ENCODE measurements at regions not wholly inside any gene's neighbourhood (a gene's known extent, or its start where the extent isn't known, plus 50 kb on each side); places are given as distances from the start of the nearest gene placed in this dataset.

DNA sequence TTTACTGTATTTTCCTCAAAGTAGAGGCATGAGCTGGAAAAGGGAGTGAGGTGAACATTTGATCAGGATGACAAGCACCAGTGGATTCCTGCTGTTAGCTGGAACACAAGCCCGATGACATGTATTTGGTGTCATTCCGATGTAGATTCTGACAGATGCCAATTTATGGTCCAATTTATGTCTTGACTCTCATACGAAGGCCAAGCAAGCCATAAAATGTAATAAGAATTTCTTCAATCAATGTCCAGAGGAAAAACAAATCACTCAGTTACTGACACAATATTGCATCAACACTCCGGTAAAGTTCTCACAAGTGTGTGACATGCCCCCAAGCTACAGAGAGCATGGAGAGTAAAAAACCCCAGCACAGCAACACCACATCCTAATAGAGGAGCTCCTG, 138.3 kb upstream of the ZNF521 start:
- TF ChIP-seq EZH2 (IDR thresholded peaks at IDR 0.05; ENCODE audit: borderline replicate concordance), result no peak
- TF ChIP-seq, protein P1, sequence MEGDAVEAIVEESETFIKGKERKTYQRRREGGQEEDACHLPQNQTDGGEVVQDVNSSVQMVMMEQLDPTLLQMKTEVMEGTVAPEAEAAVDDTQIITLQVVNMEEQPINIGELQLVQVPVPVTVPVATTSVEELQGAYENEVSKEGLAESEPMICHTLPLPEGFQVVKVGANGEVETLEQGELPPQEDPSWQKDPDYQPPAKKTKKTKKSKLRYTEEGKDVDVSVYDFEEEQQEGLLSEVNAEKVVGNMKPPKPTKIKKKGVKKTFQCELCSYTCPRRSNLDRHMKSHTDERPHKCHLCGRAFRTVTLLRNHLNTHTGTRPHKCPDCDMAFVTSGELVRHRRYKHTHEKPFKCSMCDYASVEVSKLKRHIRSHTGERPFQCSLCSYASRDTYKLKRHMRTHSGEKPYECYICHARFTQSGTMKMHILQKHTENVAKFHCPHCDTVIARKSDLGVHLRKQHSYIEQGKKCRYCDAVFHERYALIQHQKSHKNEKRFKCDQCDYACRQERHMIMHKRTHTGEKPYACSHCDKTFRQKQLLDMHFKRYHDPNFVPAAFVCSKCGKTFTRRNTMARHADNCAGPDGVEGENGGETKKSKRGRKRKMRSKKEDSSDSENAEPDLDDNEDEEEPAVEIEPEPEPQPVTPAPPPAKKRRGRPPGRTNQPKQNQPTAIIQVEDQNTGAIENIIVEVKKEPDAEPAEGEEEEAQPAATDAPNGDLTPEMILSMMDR (IDR thresholded peaks at IDR 0.05; ENCODE audit: poor library complexity), result no peak
